PFSK-1 (cell line): ENCODE measurements at regions not wholly inside any gene's neighbourhood (a gene's known extent, or its start where the extent isn't known, plus 50 kb on each side); places are given as distances from the start of the nearest gene placed in this dataset.

Experiments used
- POLR2AphosphoS5 ChIP-seq: IDR thresholded peaks from 2 replicates; pipeline ENCODE4 v1.6.1; 2012; ENCODE audit warnings: low read depth, mild to moderate bottlenecking, control low read depth, low read length, moderate library complexity
- REST ChIP-seq, 2 experiments: IDR thresholded peaks; 2 replicates each; pipeline versions ENCODE4 v1.6.1 to v1.8.0; 2011 to 2012; ENCODE audit warnings: low read depth in 2 of 2, low read length in 2 of 2, control low read depth in 1 of 2, inconsistent platforms in 1 of 2, mild to moderate bottlenecking in 1 of 2, moderate library complexity in 1 of 2; ENCODE audit not compliant: insufficient read depth in 1 of 2
- SIN3A ChIP-seq: IDR thresholded peaks from 2 replicates; pipeline ENCODE4 v1.6.1; 2012; ENCODE audit warnings: mild to moderate bottlenecking, low read length, moderate library complexity, borderline replicate concordance; ENCODE audit not compliant: insufficient read depth
- TAF1 ChIP-seq: IDR thresholded peaks from 2 replicates; pipeline ENCODE4 v1.6.1; 2012; ENCODE audit warnings: low read length, control low read depth, borderline replicate concordance; ENCODE audit not compliant: insufficient read depth

- TF ChIP-seq SIN3A (no peak), POLR2AphosphoS5 (no peak), TAF1 (no peak), REST (IDR thresholded peaks at IDR 0.05; ENCODE audit: insufficient read depth in 1 of 2, low read depth in 2 of 2, low read length in 2 of 2) (peak; percentile 30 to 74; a peak in 2 of 4 replicates)
These were observed 433.5 kb upstream of the MMADHC start for GRCh38 chr2:150020937-150021673.
